GM19043 (cell line): ENCODE measurements at regions not wholly inside any gene's neighbourhood (a gene's known extent, or its start where the extent isn't known, plus 50 kb on each side); places are given as distances from the start of the nearest gene placed in this dataset.

Experiments
- ATAC-seq: cut with Tn5 transposase; IDR thresholded peaks from one replicate; pipeline ENCODE4 v1.9.1; 2021; ENCODE audit warnings: low read depth; ENCODE audit not compliant: unreplicated experiment

- ATAC-seq, result no peak
Observed at GRCh38 chr4:20443015-20443805, 191.5 kb downstream of the SLIT2 start.

- ATAC-seq, result no peak
Observed at GRCh38 chr4:20444599-20445337, 193.1 kb downstream of the SLIT2 start.

GRCh38 chr4:20445933-20446723, 194.4 kb downstream of the SLIT2 start:
- ATAC-seq, result no peak

DNA sequence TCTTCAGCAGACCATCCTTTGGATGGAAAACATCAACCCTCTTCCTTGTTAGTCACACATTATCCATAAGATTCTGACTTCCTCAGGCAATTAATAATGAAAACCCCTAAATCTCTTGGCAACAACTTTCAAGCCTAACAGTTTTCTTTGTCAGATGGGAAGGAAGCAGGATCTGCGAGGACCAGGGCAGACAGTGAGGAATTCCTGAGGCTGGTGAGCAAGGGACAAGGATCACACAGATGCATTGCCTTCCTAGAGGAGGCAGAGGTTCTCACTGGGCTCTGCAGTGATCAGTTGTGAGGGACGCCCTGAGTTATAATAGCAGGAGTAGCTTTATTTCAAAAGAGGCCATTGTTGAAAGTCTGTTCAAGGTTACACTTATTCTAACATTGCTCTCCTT, 195.4 kb downstream of the SLIT2 start:
- no peak for ATAC-seq

GRCh38 chr4:20451986-20452385, 200.3 kb downstream of the SLIT2 start:
- ATAC-seq, result no peak

GRCh38 chr4:20454515-20454914, 202.8 kb downstream of the SLIT2 start:
- ATAC-seq, result no peak

DNA sequence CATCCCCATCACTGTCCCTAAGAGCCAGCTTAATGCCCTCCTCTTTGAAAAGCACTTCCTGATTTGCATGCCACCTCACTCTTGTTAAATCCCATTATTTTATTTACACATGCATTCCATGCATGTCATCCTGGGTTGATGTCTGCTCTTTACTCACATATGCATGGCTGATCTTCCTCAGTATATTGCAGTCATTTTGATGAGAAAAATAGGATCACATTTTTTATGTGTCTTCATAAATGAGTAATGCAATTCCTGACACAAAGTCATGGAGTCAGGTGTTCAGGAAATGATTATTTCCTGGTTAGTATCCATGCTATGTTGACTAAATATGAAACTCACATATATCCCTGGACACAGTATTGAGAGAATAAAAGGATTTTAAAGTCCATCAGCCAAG, 204.7 kb downstream of the SLIT2 start:
- no peak for ATAC-seq

DNA sequence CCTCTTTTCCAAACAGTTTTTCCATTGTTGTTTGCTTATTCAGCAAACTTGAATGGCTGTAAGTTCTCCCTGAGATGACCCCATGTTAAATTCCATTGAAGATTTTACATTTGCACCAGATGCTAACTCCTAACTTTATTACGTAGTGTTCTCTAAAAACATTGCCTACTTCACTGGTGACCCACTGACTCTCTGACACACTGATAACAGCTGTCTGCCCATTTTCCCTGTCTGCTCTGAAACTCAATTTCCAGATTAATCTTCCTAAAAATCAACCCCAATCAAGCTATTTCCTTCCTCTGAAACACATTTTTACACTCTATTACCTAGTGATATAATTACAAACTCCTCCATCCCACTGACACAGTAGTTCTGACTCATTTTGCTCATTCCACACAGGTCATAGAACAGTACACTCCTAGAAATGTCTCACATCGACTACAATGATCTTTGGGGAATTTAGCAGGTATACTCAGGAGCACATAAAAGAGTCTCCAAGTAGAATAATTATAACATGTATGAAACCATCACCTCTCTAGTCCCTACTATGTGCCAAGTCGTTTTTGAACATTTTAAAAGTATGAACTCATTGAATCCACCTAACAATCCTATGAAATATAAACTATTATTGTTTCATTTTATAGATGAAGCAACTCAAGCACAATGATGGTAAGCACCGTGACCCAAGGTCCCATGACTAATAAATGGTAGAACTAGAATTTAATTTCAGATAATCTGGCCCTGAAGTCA, 210.9 kb downstream of the SLIT2 start:
- no peak for ATAC-seq

DNA sequence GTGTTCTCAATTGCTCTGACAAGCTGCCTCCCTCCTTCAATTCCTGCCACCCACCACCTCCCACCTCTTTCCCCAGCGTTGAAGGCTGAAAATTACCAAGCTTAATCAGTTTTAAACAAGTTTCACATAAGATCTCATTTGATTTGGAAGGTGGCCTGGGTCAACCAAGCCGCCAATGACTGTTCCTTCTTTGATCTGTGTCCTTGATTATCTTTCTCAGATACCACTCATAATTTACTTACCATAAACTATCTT, 211.4 kb downstream of the SLIT2 start:
- no peak for ATAC-seq

- ATAC-seq, result no peak
Observed at GRCh38 chr4:20464381-20464780, 212.7 kb downstream of the SLIT2 start.

DNA sequence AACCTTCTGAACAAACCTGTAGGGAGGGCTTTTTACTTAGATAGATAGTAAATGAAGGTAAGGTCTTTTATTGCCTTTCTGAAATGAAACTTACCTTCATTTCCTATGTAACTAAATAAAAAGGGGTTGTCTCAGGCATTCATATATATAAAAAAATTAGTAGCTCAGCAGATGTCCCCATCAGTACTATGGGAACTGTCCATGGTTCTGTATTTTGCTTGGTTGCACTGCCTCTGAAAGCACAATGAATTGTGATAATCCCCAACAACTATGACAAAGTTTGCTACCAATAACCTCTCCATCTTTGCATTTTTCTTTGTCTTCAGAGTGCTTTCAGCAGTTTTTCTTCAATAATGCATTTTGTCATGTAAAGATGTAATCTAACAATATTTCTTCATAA, 222.4 kb downstream of the SLIT2 start:
- no peak for ATAC-seq

- no peak for ATAC-seq
Observed at GRCh38 chr4:20478412-20478811, 221.8 kb upstream of the PACRGL start.

DNA sequence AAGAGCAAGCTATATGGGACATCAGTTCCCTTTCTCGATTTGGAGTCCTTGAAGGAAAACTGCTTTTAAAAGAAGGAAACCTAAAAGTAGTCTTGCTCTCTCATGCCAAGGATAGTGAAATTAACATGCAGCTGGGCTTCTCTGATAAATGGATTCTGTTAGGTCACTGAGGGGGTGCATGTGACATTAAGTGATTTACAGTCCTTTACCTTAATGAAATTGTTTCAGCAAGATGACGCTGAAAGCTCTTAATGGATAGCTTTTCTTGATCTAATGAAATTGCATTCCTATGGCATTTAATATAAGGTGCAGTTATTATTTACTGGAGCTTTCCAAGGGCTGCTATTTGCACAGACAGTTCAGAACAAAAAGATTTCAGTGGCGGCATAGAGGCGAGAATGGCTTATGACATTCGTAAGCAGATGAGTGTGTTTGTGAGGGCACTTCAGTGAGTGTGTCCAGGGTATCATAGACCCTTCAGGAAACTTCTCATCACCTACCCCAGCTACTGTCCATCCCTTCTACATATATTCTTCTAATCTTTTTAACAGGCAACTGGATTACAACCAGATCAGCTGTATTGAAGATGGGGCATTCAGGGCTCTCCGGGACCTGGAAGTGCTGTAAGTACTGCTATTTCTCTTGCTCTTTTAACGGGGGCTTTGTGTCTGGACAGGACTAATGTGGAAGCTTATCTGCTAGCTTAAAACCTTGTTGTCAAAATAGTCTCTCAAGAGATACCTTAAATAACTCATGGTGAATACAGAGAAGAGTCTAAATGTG, 219.9 kb upstream of the PACRGL start:
- ATAC-seq, result no peak

DNA sequence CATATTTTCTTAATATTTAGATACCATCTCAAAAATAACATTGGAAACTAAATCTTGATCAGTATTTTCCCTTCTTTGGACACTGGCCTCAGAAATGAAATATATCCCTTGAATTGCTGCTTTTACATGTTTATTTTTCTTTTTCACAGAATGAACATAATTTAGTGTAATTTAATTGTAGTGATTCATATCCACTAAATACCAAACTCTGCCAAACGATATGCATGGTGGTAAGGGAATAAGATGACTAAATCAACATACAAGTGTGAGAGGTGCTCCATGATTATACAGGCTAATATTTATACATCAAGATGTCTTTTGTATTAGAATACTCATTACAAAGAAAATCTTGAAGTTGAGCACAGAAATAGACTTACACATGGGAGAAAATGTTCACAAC, 216.8 kb upstream of the PACRGL start:
- ATAC-seq, result no peak

DNA sequence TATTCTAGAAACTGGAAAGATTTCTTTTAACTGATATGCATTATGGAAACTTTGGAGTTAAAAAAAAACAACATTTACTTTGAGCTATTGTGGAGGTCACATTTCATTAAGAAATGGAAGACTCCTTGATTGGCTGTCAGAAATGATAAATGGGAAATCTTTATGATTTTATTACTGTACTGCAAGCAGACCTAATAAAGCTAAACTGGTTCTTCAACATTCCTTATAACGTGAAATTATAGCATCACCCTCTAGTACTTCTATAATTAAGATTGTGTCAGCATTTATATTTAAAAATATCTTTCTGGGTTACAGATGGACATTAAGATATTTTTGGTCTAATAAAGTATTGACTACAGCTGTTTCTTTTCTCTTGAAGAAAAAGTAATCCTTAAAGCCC, 213.8 kb upstream of the PACRGL start:
- ATAC-seq, result no peak

DNA sequence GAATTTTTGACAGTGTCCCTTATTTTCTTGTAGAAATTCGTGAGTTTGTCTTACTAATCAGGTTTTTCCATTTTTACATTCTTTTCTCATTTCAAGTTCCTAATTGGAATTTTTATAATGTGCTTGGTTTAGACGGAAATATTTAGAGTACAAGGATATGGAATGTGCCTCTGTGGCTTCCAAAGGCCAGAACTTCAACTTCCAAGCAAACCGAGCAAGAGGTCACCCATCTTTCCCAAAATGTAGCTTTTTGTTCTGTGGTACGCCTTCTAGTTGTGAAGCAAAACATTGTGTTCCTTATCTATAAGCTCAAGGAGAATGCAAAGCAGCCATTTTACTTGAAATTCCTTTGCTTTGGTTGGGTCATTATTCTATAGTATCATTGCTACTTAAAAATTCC, 212.8 kb upstream of the PACRGL start:
- ATAC-seq, result no peak

GRCh38 chr4:20487852-20488251, 212.4 kb upstream of the PACRGL start:
- no peak for ATAC-seq

- ATAC-seq, result no peak
Observed at GRCh38 chr4:20490734-20491133, 209.5 kb upstream of the PACRGL start.

DNA sequence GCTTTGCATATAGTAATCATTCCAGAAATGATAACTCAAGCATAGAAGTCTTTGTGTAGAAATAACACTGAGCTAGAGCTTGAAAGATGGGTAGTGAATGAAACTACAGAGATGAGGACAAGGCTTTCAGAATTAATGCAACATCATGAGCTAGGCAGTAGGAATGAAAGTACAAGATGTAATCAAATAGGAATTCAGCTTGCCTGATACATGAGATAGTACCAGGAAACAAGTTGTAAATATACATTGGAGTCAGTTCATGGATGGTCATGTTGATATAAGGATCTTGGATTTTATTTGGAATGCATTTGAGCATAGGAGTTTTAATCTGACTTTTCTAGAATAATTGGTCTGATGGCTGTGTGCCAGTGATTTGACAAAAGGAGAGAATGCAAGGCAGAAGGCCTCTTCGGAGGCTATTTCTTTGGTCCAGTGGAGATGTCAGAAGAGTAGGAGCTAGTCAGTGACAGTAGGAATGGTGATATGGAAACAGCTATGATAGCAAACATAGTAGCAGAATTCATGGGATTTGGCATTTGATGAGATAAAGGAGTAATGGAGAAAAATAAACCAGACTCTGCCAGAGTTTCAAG, 206.4 kb upstream of the PACRGL start:
- ATAC-seq, result no peak

GRCh38 chr4:20496068-20496467, 204.2 kb upstream of the PACRGL start:
- no peak for ATAC-seq
